Right lobe of liver (tissue), 4 donors: ENCODE measurements at regions not wholly inside any gene's neighbourhood (a gene's known extent, or its start where the extent isn't known, plus 50 kb on each side); places are given as distances from the start of the nearest gene placed in this dataset.

Experiments used
- CTCF ChIP-seq, 4 donors: fragments of 200-600 bp in 3 of 4; fragments of 450-650 bp in 1 of 4; IDR thresholded peaks; one replicate each; pipeline versions ENCODE4 v1.5.1 to v1.8.0; 2016 to 2022; ENCODE audit warnings: antibody characterized with exemption in 4 of 4, mild to moderate bottlenecking in 2 of 4
- POLR2A ChIP-seq: fragments of 450-650 bp; IDR thresholded peaks from one replicate; pipeline ENCODE4 v1.6.1; 2017; ENCODE audit warnings: antibody characterized with exemption, mild to moderate bottlenecking
- donor health status: DM: no; HTN: no; CAD: no.
- donor health status: DM: no; HTN: no; CAD: no.
- donor health status: DM: no; HTN: yes; CAD: no.

- no peak for TF ChIP-seq CTCF (IDR thresholded peaks at IDR 0.05)
- no peak for TF ChIP-seq POLR2A
These were observed 230.1 kb downstream of the SEC16B start for GRCh38 chr1:177739780-177740179.
